OCI-M2 (cell line): ENCODE measurements at regions not wholly inside any gene's neighbourhood (a gene's known extent, or its start where the extent isn't known, plus 50 kb on each side); places are given as distances from the start of the nearest gene placed in this dataset.

ENCODE experiments used
- DNase-seq: peaks from one replicate; lab custom pipeline; 2025; ENCODE audit not compliant: unreplicated experiment; lab: John Stamatoyannopoulos, UW

GRCh38 chr1:36743286-36744005 is 260.7 kb upstream of the CSF3R start:
- no peak for DNase-seq

DNA sequence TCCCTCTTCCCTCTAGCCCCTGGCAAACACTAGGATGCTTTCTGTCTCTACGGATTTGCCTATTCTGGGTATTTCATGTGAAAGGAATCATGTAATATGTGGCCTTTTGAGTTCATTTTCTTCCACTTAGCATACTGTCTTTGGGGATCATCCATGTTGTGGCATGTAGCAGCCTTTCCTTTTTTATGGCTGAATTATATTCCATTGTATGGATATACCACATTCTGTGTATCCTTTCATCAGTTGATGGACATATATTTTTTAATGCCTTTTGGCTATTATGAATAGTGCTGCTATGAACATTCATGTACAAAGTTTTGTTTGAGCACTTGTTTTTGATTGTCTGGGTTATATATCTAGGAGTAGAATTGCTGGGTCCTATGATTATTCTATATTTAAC is 258.4 kb upstream of the CSF3R start:
- no peak for DNase-seq

DNA sequence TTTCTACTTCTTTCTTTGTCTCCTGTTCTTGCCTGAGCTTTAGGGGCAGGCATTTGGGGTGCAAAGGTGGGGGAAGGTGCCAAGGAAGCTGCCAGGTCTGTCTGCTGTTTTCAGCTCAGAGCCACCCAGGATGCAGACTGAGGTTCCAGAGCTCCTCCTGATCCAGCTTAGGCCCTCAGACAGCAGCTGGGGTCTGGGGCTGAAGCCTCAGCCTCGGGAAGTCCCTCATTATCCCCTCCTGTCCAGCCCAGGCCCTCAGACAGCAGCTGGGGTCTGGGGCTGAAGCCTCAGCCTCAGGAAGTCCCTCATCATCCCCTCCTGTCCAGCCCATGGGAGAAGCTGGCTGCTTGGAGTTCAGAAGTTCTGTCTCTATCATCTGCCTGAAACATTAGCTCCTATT is 257.7 kb upstream of the CSF3R start:
- no peak for DNase-seq

DNA sequence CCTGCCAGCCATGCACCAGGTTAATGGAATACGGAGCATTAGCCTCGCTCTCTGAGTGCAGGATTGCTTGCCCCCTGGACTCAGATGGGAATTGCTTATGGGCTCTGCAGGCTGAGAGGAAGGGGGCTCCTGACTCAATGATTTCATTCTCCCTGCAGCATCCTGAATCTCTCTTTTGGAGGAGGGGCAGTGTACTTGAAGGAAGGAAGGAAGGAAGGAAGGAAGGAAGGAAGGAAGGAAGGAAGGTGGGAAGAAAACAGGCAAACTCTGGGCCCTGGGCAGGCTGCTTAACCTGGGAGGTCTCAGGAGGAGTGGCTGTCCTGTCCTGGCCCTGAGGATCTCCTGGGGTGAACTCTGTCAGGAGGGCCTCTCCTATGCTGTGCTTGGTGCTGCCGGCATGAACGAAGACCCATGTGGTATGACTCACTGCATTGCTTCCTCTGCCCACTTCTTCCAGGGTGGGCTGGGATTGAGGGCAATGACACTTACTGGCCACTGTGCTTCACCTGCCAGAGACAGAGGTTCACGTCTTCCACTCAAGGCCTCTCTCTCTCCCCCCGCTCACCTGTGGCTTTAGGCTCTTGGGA is 257.1 kb upstream of the CSF3R start:
- DNase-seq, result no peak

DNA sequence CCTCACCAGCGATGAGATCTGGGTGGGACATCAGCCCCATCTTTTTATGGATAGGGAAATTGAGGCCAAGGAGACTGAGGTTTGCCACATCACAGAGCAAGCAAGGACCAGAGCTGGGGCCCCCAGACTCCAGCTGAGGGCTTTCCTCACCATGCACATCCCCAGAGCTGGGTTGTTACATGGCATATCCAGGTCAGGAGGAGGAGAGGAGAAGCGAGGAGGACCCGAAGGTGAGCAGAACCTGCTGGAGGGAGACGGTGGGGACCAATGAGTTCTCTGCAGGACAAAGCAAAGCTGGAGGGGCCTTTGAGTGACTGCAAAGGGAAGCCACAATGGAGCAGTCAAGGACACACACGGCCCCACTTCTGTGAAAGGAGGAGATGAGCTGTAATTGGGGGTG is 255.5 kb upstream of the CSF3R start:
- no peak for DNase-seq

DNA sequence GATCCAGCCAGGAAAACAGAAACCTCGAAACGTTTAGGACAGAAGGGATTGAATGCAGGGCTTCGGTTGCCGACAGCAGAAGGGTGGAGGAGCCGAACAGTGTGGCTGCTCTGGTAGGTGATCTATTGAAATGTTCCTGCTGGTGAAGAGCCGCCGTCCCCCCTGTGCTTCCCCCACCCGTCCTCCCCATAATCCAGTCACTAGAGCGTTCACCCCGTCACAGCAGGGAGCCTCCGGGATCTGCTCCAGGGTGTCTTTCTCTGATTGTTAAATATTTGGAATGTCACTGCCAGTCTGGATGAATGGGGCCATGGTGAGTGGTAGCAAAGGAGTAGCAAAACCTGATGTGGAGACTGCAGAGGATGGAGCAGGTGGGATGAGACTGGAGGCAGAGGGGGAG is 255.1 kb upstream of the CSF3R start:
- no peak for DNase-seq

GRCh38 chr1:36737038-36737555 is 254.4 kb upstream of the CSF3R start:
- no peak for DNase-seq

DNA sequence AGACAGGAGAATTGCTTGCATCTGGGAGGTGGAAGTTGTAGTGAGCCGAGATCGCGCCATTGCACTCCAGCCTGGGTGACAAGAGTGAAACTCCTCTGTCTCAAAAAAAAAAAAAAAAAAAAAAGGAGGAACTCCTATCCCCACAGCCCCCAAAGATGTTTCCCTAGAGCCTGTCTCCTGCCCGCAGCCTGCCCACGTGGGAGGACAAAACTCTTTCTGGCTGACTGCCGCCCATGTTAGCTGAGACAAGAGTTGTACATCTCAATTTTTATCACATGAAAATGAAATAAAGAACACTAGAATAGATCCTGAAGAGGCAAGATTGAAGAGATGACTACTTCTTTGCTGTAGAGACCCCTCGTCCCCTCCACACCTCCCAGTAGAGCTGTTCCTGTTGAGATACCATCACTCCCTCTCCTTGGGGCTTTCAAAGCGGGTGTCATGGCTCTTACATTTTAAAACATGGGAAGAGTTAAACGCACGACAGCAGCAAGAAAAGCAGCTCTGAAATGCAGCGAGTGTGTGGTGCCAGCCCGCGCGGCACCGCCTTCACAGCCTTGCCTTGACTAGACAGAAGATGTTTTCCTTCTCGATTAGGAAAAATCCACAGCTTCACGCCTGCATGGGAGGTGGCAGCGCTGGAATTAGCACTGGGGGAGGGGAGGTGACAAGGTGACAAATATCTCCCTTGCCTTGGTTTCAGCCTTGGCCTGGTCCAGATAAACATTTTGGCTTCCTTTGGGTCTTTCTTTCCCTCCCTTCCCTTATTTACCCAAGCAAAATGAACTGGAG is 253.4 kb upstream of the CSF3R start:
- DNase-seq, result no peak

GRCh38 chr1:36735436-36735835 is 252.7 kb upstream of the CSF3R start:
- DNase-seq, result no peak

GRCh38 chr1:36734356-36734755 is 251.6 kb upstream of the CSF3R start:
- no peak for DNase-seq

DNA sequence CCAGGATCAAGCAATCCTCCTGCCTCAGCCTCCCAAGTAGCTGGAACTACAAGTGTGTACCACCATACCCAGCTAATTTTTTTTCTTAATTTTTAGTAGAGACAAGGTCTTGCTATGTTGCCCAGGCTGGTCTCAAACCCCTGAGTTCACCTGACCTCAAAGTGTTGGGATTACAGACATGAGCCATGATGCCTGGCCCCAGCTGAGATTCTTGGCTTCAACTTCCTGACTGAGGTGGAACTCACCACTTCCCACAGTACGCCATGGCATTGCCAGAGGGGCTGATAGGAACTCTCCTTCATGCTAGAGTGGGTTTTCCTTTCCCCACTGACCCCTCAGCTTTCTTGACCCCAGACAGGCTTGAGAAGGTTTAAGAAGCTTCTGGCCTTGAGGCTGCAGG is 251.0 kb upstream of the CSF3R start:
- DNase-seq, result no peak

DNA sequence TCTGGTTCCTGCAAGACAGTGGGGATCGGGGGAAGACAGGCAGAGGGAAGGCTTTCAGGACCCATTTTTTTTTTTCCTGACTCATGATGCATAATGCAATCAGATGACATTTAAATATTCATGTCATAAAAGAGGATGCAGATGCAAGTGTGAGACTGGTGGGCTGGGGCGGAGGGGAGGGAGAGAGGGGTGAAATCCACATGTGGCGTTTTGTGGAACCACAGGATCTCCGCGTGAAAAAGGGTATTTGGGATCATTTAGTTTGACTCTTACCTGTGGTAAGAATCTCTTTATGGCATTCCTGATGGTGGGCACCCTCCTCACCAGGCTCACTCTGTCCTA is 249.3 kb upstream of the CSF3R start:
- no peak for DNase-seq

DNA sequence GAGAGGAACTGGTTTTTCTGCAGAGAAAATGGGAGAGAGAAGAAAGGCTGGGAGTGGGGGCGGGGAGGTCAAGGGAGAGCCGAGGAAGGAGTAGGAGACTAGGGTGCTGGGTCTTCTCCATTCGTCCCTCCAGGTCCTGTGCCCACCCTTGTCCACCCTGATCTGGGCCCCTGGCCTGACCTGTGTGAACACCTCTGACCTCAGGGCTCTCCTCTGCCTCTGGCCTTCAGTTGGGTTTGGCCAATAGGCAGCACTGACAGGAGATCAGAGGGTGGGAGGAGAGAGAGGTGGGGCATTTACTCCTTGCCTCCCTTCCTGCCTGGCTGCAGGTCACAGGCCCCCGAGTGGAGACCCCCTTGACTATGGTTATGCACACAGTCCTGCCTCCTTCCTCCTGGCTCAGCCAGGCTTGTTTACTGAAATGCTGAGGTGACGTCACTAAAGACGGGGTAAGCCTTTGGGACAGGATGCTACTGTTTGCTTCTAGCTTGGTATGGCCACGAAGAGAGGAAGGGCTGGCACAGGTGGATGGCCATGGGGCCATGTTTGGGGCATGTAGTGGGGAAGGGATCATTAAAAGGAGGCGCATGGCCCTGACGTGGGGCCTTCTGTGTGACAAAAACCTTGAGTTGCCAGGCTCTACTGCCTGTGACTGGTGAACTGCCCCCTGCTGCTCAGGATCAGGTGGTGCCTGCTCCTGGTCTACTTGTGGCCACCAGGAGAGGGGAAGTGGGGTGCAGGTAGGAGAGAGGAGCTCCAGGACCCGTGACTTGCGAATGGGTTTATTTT is 248.7 kb upstream of the CSF3R start:
- DNase-seq, result no peak

DNA sequence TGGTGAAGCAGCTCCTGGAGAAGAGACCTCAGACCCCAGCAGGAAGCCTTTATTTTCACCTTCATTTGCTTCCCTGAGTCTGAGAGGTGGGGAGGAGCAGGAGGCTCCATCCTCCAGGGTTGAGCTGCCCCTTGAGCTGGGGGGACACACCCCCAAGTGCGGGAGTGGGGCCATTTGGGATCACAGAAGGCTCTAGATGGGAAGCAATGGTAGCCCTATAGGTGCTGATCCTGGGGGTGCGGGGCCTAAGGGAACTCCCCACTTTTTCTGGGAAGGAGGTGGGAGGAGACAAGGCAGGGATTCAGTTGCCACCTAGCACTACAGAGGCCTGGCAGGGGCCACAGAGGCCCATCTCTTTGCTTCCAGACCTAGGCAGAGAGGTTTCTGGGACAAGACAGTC is 247.9 kb upstream of the CSF3R start:
- DNase-seq, result no peak

DNA sequence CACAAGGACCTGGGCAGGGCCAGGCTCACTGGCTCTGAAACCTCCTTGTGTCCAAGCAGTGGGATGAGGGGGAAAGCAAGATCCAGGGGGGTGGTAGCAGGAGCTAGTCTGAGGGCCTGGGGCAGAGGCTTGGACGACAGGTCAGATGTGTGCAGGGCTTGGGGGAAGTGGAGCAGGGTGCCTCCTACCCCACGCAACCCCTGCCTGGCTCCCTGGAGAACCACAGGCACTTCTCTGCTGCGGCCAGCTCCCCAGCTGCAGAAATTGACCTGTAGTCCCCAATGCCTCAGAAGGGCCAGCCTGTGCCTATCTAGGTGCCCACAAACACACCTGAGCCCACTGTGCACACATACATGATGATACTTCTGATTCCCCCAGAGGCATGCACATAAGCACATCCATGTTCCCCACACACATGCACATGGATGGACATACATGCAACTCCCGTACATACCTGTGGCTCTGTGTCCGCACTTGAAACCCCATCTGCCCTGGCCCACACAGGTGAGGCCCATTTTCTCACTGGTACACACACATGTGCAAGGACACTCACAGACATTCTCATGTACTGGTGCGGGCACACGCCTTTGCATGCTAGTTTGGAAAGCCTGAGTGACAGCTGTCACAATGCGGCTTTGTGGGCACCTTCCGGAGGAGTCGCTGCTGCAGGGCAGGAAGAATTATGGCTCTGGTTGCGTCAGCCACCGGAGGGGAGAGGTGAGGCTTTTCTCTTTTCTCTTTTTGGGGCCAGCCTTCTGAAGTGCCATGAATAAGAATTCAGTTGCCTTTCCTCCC is 247.2 kb upstream of the CSF3R start:
- no peak for DNase-seq

- DNase-seq, result no peak
These were observed 246.6 kb upstream of the CSF3R start for GRCh38 chr1:36729289-36729688.

DNA sequence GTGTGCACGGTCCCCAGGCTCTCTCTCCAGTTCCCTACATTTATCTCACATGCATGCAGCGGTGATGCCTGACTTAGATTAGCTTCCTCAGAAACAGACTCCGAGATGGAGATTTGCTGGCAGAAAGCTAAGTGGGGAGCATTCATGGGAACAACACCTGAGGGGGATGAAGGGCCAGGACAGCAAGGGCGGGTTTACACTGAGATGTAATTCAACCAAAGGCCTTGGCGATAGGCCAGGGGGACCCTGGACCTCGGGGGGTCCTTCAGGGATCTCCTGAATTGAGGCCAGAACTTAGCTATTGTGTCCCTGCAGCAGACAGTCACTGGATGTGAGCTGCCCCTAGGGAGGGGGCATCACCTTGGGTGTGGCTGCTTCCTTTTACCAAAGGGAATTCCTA is 246.1 kb upstream of the CSF3R start:
- DNase-seq, result no peak

- no peak for DNase-seq
These were observed 245.3 kb upstream of the CSF3R start for GRCh38 chr1:36728051-36728450.

GRCh38 chr1:36725151-36725550 is 242.4 kb upstream of the CSF3R start:
- no peak for DNase-seq

DNA sequence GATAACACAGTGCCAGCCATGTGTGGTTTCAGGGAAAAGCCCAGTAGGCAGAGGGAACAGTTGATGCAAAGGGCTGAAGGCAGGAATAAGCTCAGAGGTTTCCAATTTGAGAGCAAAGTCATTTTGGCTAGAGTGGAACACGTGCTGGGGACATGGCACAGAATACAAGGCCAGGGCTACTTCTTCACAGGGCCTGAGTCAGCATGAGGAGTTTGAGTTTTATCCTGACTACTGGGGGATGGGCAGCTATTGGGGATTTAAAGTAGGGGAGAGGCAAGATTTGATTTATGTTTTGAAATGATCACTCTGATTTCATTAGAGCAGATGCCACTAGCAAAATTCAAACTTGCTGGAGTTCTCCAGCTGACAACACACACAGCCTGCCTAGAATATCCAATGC is 241.1 kb upstream of the CSF3R start:
- no peak for DNase-seq

- DNase-seq, result no peak
These were observed 240.2 kb upstream of the CSF3R start for GRCh38 chr1:36722871-36723270.
